ENCODE measurements at regions not wholly inside any gene's neighbourhood (a gene's known extent, or its start where the extent isn't known, plus 50 kb on each side); places are given as distances from the start of the nearest gene placed in this dataset.

DNA sequence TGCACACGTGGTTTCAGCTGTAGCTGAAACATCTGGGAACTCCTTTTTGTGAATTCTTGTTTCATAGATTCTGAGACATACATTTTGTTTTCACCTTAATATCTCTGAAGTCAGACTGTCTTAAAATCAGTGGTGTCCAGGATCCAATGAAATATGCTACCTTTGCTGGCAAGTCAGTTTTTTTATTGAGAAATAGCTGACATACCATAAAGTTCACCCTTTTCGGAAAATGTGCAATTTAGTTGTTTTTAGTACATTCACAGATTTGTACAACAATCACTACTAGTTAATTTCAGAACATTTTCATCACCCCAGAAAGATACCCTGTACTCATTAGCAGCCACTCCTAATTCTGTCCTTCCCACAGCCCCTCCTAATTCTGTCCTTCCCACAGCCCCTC lies 243.7 kb downstream of the GLI2 start:
- Mint-ChIP-seq H3K36me3 (ENCODE audit: low read depth) (no peaks in the 10 kb centered on the region), H3K9me3 (no peaks in the 10 kb centered on the region), H3K27me3 (no peaks in the 10 kb centered on the region), H3K4me3 (no peak overlapping the region), H3K4me1 (no peaks in the 10 kb centered on the region), H3K27ac (no peak overlapping the region)
- ChIA-PET CTCF (no interaction called here), POLR2A (no interaction called here)
- no peak for DNase-seq
- intact Hi-C loops (cut with micrococcal nuclease) = no loop called here
- TF ChIP-seq, protein P1, sequence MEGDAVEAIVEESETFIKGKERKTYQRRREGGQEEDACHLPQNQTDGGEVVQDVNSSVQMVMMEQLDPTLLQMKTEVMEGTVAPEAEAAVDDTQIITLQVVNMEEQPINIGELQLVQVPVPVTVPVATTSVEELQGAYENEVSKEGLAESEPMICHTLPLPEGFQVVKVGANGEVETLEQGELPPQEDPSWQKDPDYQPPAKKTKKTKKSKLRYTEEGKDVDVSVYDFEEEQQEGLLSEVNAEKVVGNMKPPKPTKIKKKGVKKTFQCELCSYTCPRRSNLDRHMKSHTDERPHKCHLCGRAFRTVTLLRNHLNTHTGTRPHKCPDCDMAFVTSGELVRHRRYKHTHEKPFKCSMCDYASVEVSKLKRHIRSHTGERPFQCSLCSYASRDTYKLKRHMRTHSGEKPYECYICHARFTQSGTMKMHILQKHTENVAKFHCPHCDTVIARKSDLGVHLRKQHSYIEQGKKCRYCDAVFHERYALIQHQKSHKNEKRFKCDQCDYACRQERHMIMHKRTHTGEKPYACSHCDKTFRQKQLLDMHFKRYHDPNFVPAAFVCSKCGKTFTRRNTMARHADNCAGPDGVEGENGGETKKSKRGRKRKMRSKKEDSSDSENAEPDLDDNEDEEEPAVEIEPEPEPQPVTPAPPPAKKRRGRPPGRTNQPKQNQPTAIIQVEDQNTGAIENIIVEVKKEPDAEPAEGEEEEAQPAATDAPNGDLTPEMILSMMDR (IDR thresholded peaks at IDR 0.05) = no peak
- no peak for ATAC-seq (ENCODE audit: low read depth)

DNA sequence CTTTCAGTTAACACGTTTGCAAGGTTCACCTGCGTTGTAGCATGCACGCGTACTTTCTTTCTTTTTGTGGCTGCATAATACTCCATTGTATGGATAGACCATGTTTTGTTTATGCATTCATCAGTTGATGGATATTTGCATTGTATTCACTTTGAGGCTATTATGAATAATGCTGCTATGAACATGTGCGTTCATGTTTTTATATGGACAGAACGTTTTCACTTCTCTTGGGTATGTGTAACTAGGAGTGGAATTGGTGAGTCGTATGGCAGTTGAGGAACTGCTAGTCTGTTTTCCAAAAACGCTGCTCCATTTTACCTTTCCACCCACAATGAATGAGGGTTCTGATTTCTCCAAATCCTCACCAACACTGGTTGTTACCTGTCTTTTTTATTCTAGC lies 244.3 kb downstream of the GLI2 start:
- H3K4me3 Mint-ChIP-seq = no peak overlapping the region
- ChIA-PET CTCF (no interaction called here), POLR2A (no interaction called here)
- H3K36me3 Mint-ChIP-seq (ENCODE audit: low read depth) = no peaks in the 10 kb centered on the region
- no peak for DNase-seq
- H3K4me1 Mint-ChIP-seq = no peaks in the 10 kb centered on the region
- H3K27ac Mint-ChIP-seq = no peak overlapping the region
- ATAC-seq (ENCODE audit: low read depth) = no peak
- intact Hi-C loops (cut with micrococcal nuclease) = no loop called here
- TF ChIP-seq, protein P1 (IDR thresholded peaks at IDR 0.05) = no peak
- H3K9me3 Mint-ChIP-seq = no peaks in the 10 kb centered on the region
- no peaks in the 10 kb centered on the region for H3K27me3 Mint-ChIP-seq

DNA sequence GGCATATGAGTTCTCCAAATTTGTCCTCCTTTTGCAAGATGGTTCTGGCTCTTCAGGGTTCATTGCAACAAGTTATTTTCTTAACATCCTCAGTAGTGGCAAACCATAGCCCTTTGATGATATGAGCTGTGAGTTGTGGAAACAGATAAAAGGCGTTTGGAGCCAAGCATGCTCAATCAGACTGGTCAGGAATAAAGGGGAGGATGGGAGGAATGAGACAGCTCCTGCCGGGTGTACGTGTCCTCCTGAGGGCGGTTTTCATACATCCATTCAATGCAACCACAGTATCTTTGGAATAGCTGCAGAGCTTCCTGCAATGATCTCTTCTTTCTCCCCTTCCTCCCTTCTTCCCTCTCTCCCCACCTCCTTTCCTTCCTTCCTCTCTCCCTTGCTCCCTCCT lies 245.8 kb downstream of the GLI2 start:
- no peaks in the 10 kb centered on the region for H3K27me3 Mint-ChIP-seq
- TF ChIP-seq, protein P1 (IDR thresholded peaks at IDR 0.05) = no peak
- intact Hi-C loops (cut with micrococcal nuclease) = no loop called here
- no peak overlapping the region for H3K27ac Mint-ChIP-seq
- ChIA-PET POLR2A (no interaction called here), CTCF (no interaction called here)
- no peaks in the 10 kb centered on the region for H3K4me1 Mint-ChIP-seq
- no peak for ATAC-seq (ENCODE audit: low read depth)
- no peaks in the 10 kb centered on the region for H3K9me3 Mint-ChIP-seq
- DNase-seq = no peak
- H3K36me3 Mint-ChIP-seq (ENCODE audit: low read depth) = no peaks in the 10 kb centered on the region
- H3K4me3 Mint-ChIP-seq = no peak overlapping the region

DNA sequence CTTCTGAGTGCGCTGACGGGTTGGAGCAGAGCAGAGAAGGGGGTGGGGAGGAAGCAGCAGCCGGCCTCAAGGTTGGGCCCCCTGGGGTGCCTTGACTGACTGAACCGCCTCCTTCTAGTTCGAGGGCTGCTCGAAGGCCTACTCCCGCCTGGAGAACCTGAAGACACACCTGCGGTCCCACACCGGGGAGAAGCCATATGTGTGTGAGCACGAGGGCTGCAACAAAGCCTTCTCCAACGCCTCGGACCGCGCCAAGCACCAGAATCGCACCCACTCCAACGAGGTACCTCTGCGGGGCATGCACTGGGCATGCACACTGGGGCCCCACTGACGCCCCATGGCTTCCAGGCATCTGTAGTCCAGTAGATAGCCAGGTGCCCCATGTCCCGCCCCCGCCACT lies 246.9 kb downstream of the GLI2 start:
- TF ChIP-seq, protein P1 (IDR thresholded peaks at IDR 0.05) = no peak
- no peaks in the 10 kb centered on the region for H3K4me1 Mint-ChIP-seq
- no peaks in the 10 kb centered on the region for H3K27me3 Mint-ChIP-seq
- POLR2A ChIA-PET = no interaction called here
- DNase-seq (no peak), ATAC-seq (ENCODE audit: low read depth) (no peak)
- CTCF ChIA-PET = no interaction called here
- H3K27ac Mint-ChIP-seq = no peak overlapping the region
- no peaks in the 10 kb centered on the region for H3K36me3 Mint-ChIP-seq (ENCODE audit: low read depth)
- no peak overlapping the region for H3K4me3 Mint-ChIP-seq
- intact Hi-C loops (cut with micrococcal nuclease) = no loop called here
- H3K9me3 Mint-ChIP-seq = no peaks in the 10 kb centered on the region

DNA sequence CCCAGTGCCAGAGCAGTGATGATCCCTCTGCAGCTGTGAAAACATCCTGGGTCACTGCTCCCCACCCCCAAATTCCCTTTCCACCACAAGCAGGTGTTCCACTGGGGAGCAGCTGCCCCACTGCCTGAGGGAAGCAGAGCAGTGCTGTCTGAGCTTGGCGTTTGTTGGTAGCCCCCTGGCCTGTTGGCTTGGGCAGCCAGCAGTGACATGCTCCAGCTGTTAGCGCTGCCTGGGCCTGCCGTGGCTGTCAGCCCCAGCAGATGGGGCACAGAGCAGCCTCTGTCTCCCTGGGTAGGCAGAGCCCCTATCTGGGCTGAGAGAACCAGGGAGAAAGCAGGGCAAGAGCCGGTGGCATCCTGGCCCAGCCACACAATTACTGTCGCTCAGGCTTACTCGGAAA lies 247.7 kb downstream of the GLI2 start:
- intact Hi-C loops (cut with micrococcal nuclease) = no loop called here
- ChIA-PET CTCF (no interaction called here), POLR2A (no interaction called here)
- H3K9me3 Mint-ChIP-seq = no peaks in the 10 kb centered on the region
- no peak overlapping the region for H3K4me3 Mint-ChIP-seq
- no peaks in the 10 kb centered on the region for H3K36me3 Mint-ChIP-seq (ENCODE audit: low read depth)
- ATAC-seq (ENCODE audit: low read depth) (no peak), DNase-seq (no peak)
- no peaks in the 10 kb centered on the region for H3K27me3 Mint-ChIP-seq
- H3K4me1 Mint-ChIP-seq = no peaks in the 10 kb centered on the region
- TF ChIP-seq, protein P1 (IDR thresholded peaks at IDR 0.05) = no peak
- no peak overlapping the region for H3K27ac Mint-ChIP-seq
